ENCODE measurements at regions not wholly inside any gene's neighbourhood (a gene's known extent, or its start where the extent isn't known, plus 50 kb on each side); places are given as distances from the start of the nearest gene placed in this dataset.

DNA sequence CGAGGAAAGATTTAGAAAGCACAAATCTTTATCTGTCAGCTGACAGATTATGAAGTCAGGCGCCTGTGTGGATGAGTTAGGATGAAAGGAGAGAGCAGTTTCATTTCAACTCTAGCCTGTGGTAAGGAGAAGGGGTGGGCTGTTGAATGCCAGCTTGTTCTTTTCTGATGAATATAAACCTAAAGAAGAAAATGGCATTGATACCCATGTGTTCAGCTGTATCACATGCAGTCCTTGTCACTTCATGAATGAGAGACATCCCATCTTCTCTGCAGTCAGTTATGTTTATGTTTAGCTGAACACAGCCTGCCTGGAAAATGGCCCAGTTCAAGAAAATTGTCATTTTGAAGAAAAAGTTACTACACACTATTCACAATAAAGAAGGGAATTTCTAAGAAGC is 345.7 kb upstream of the RBMS3 start:
- TF ChIP-seq, protein P1, sequence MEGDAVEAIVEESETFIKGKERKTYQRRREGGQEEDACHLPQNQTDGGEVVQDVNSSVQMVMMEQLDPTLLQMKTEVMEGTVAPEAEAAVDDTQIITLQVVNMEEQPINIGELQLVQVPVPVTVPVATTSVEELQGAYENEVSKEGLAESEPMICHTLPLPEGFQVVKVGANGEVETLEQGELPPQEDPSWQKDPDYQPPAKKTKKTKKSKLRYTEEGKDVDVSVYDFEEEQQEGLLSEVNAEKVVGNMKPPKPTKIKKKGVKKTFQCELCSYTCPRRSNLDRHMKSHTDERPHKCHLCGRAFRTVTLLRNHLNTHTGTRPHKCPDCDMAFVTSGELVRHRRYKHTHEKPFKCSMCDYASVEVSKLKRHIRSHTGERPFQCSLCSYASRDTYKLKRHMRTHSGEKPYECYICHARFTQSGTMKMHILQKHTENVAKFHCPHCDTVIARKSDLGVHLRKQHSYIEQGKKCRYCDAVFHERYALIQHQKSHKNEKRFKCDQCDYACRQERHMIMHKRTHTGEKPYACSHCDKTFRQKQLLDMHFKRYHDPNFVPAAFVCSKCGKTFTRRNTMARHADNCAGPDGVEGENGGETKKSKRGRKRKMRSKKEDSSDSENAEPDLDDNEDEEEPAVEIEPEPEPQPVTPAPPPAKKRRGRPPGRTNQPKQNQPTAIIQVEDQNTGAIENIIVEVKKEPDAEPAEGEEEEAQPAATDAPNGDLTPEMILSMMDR (conservative IDR thresholded peaks at IDR 0.05; ENCODE audit: low read depth, low read length) = no peak
- DNase-seq (ENCODE audit: low read depth) = no peak
- H3K4me3 ChIP-seq (ENCODE audit: low read depth, low read length) = no peak overlapping the region

- H3K4me3 ChIP-seq (ENCODE audit: low read depth, low read length) = no peak overlapping the region
- TF ChIP-seq, protein P1 (conservative IDR thresholded peaks at IDR 0.05; ENCODE audit: low read depth, low read length) = no peak
- DNase-seq (ENCODE audit: low read depth) = no peak
Observed at GRCh38 chr3:28936154-28936553, 344.7 kb upstream of the RBMS3 start.

GRCh38 chr3:28940530-28940929 is 340.3 kb upstream of the RBMS3 start:
- DNase-seq (ENCODE audit: low read depth) = peak; percentile 68

DNA sequence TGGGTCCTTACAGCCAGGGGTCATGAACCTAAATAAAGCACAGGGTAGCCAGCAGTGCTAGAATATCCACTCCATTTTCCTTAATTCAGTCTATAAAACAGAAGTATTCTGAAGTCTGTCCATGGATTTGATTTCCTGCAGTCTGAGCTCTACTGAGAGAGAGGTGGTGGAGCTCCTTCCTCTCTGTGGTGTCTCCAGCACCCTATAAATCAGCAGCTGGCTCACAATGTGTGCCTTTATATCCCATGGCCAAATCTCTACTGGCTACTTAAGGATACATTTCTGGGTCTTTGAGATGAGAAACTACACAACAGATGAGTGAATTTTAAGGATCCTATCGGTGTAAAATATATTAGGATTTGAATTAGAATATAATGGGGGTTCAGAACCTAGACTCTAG is 339.9 kb upstream of the RBMS3 start:
- no peak overlapping the region for H3K4me3 ChIP-seq (ENCODE audit: low read depth, low read length)
- TF ChIP-seq, protein P1 (conservative IDR thresholded peaks at IDR 0.05; ENCODE audit: low read depth, low read length) = no peak
- no peak for DNase-seq (ENCODE audit: low read depth)

More at GRCh38 chr3:28940530-28940929, 340.3 kb upstream of the RBMS3 start:
- H3K4me3 ChIP-seq (ENCODE audit: low read depth, low read length) = no peak overlapping the region
- TF ChIP-seq, protein P1 (conservative IDR thresholded peaks at IDR 0.05; ENCODE audit: low read depth, low read length) = no peak

- no peak overlapping the region for H3K4me3 ChIP-seq (ENCODE audit: low read depth, low read length)
- TF ChIP-seq, protein P1 (conservative IDR thresholded peaks at IDR 0.05; ENCODE audit: low read depth, low read length) = no peak
- DNase-seq (ENCODE audit: low read depth) = no peak
Observed at GRCh38 chr3:28947061-28947460, 333.8 kb upstream of the RBMS3 start.

GRCh38 chr3:28947751-28948150 is 333.1 kb upstream of the RBMS3 start:
- no peak for DNase-seq (ENCODE audit: low read depth)
- H3K4me3 ChIP-seq (ENCODE audit: low read depth, low read length) = no peak overlapping the region
- TF ChIP-seq, protein P1 (conservative IDR thresholded peaks at IDR 0.05; ENCODE audit: low read depth, low read length) = no peak

GRCh38 chr3:28948685-28949084 is 332.2 kb upstream of the RBMS3 start:
- TF ChIP-seq, protein P1 (conservative IDR thresholded peaks at IDR 0.05; ENCODE audit: low read depth, low read length) = no peak
- no peak overlapping the region for H3K4me3 ChIP-seq (ENCODE audit: low read depth, low read length)
- DNase-seq (ENCODE audit: low read depth) = no peak

Data from epithelial cell of proximal tubule (primary cell).